HG02759 (cell line): ENCODE measurements at regions not wholly inside any gene's neighbourhood (a gene's known extent, or its start where the extent isn't known, plus 50 kb on each side); places are given as distances from the start of the nearest gene placed in this dataset.

Source experiments
- ATAC-seq: cut with Tn5 transposase; IDR thresholded peaks from one replicate; pipeline ENCODE4 v1.9.1; 2021; ENCODE audit warnings: mild to moderate bottlenecking, moderate library complexity; ENCODE audit not compliant: unreplicated experiment

DNA sequence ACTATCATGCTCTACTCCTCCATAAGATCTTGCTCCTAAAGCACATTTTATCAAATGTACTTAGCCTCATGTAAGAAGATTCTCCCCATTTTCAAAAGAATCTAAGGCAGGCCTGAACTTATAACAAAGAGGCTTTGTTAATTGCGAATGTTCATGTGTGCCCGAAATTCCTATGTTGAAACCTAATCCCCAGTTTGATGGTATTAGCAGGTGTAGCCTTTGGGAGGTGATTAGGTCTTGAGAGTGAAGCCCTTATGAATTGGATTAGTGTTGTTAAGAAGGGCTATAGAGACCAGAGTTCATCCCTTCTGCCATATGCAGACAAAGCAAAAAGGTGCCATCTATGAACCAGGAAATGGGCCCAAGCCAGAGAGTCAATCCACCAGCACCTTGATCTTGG, 234.5 kb downstream of the PAX3 start:
- ATAC-seq = no peak

DNA sequence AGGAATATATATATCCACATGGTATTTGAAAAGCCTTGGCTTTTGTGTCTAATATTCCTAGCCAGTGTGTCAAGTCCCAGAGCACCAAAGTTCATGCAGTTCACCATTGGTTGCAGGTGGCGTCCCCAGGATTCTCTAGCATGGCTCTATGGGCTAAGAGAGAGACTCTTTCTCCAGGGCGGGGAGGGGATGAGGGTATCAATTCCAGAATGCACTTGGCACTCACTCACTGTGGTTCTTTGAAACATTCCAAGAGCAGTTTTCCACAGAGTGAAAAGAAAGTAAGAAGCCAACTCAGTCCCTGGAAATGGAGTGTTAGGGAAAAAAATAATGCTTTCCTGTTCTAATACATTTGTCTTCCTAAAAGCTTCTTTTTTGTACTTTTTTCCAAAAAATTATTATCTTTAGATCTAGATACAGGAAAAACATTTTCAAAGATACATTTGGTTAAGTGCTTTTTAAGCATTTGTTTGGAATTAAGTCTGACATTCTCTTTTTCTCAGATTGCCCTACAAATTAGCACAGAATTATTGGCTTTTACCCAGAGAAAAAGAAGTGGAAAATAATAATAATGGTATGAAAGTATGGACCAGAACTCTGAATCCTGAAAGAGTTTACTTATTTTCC, 239.9 kb downstream of the PAX3 start:
- no peak for ATAC-seq

DNA sequence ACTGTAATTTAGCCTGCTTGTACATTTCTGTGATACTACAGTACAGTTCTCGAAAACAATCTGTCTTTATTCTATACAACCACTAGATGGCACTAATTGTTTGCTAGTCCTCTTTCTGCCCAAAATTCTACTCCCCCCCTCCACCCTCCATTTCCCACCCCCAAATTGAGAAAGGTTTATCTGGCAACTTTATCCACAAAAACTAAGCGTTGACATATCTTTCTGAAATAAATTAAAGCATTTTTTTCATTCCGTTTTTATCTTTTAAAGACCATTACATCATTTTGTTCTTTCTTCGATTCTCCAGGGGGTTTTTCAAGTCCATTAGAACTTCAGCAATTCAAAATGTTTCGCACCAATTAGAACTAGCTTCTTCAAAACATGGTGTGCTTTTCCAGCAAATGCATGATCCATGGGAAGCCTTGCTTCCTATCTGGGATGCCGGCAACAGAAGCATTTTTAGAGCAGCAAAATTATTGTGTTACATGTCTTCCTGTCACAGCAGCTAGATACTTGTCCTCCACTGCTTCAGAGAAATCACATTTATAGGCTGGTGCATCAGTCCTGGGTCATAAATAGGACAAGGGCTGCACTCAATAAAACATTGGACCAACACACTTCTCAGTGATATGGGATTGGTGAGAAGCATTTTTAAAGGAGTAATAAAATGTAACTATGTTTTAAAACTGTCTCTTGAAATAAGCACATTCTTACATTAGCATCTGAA, 241.3 kb downstream of the PAX3 start:
- peak; percentile 42 for ATAC-seq

DNA sequence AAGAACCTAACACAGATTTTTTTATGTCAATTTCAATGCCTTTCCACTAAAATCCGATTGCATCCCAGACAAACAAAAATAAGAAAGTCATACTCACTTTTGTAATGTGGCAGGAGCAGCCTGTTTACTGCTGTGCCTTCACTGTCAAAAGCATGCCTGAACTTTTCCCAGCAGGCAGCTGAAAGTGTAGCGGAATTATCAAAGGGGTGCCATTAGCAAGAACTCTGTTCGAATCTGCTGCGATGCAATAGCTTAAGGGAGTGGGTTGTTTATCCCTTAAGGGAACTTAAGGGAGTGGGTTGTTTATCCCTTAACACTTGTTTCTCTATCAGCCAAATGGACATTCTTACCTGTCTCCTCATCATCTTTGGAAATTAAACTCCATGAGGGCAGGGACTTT, 243.5 kb downstream of the PAX3 start:
- no peak for ATAC-seq

DNA sequence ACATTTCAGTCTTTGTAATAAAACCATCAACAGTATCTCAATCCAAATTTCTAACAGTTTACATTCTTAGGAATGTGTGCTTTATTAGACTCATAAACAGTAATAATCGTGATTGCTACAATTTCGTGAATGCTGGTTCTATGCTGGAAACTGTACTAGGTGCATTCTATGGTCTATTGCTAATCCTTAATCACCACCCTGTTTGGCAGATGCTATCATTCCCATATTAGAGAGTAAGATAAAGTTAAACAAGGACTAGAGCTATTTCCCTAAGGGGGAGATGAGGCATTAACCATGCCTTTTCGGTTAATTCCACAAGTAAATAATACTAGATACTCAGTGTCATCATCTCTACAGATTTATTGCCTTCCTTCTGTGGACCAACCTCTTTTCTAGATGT, 244.0 kb downstream of the PAX3 start:
- ATAC-seq = no peak

DNA sequence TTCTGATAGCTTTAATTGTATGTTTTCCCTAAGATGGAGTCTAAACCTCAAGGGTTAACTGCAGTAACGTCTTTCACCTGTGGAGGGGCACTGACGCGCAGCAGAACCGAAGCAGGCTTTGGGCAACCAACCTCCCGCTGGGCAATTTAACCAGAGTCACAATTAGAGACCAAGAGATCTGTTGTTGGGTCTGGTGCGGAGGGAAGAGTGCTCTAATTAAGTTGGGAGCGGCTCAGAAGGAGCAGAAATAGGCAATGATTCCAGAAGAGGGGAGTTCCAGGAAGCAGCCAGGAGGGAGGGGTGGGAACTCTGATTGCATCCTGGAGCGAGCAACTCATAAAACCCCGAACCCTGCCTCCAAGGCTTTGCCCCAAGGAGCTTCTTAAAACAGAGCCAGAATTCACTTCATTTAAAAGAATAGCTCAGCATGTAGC, 245.8 kb downstream of the PAX3 start:
- no peak for ATAC-seq

DNA sequence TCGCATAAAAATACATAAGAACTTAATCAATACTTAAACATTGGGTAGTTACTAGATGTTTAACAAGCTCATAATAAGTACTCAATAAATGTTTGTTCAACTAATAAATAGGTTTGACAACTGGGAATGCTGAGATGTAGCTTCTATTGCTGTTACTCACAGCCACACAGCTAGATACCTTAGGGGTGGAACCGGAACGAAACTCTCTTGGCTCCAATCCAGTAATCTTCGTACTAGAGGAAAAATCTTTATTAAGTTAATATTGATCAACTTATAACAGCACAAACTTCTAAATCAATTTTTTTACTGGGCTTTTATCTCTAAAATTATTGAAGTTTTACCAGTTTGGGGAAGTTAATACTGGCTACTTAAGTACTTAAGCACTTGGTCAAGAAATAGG, 247.8 kb downstream of the PAX3 start:
- ATAC-seq = no peak

DNA sequence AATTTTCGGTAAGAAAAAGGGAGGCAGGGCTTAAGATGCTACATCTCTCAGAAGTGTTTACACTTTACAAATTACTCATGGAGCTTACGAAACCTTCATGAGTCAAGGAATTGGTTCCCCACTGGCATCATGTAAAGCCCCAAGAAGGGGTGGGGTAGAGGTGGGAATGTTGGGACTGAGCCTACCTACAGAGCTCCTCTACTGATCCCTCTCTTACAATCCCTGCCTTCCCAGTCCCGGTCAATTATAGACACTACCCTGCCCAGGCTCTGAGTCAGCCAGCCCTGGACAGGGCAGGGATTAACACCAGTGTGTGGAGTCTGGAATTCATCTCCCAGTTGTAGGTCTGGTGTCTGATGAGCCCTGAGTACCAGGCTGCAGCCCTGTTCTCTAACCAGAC, 248.9 kb downstream of the PAX3 start:
- no peak for ATAC-seq

DNA sequence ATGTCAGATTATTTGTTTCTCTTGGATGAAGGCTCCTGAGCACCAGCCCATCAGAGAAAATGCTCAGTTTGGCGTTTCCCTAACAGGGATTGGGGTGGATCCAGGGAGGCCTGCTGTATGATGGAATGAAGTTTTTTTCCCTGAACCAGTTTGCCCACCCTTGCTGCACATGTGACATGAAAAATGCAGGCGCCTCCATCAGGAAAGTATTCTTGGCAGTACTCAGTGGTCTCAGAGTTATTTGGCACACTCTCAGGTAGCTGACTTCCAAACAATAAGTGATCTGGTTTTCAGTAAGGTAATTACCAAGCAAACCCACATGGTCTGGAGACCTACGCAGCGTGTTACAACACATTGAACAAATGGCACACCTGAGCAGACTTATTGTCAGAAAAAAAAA, 254.9 kb downstream of the PAX3 start:
- ATAC-seq = no peak

DNA sequence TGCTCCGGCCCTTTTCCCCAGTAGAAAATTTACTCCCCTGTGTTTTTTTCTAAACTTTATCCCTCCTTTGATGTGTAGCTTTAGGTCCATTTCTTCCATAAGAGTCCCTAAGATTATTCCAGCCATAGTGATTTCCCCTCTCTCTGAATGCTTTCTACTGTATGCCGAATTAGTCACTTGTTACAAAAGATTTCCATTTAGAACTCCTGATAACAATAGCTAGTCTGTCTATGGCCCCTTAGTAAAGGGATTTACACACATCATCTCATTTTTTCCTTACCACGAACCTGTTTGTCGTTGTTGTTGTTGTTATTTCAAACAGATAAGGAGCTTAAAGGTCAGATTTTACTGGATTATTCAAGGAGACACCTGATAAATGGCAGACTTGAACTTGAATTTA, 256.1 kb downstream of the PAX3 start:
- no peak for ATAC-seq

DNA sequence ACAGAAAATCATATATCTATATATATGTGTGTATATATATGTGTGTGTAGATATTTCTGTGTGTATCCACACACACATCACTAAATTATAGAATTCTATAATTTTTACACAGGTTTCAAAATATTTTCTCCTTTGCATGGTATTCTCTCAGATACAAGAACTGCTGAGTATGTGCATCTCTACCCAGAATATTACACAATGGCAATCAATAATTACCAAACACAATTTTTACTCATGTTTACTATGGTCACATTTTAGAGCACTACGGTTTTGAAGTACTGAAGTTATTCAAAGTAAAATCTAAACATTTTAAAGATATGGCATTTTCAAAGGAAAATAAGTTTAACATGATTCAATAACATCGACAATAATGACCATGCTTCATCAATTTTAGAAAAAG, 258.5 kb downstream of the PAX3 start:
- no peak for ATAC-seq

DNA sequence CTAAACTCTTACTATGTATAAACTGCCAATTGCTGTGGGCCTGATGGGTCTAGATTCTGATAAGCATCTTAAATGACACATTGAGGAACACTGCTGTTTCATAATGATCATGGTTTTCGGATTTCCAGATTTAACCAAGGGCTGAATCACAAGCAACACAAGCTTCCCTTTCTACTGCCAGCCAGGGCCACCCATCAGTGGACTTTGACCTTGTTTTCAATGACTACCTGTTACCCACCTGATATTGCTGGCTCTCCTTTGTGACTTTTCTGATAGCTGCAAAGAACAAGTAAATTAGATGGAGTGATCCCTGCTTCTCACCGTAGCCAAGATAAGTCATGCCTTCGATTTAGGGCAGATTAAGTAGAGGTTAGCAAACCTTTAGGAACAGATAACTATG, 259.0 kb downstream of the PAX3 start:
- no peak for ATAC-seq

DNA sequence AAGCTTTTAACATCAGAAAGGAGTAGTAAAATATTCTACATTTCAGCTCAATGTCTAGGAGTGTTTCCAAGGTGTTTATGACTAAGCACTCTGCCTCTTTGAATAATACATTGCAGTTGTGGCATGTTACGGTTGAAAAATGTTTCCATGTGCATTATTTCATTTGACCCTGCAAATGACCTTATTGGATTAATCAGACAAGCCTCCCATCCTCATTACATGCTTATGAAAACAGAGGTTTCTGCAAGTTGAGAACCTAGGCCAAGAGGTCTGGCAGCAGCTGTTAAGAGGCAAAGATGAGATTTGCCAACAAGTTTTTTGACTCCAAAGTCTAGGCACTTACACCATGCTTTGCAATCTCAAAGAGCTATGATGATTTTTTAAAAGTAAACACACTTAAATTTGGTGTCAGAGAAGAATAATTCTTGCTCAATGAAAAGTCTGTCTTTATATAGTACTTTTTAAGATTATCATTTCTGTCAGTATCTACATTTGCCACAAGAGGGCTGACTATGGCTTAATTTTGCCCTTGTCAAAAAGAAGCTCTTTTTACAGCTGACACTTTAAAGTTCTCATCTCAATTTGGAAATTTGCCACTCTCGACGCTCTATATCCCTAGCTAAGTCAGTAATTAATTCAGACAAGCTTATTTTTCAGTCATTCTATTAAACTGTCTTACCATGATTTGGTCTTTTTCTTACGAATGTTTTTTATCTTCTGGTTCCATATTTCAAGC, 260.6 kb downstream of the PAX3 start:
- ATAC-seq = no peak

DNA sequence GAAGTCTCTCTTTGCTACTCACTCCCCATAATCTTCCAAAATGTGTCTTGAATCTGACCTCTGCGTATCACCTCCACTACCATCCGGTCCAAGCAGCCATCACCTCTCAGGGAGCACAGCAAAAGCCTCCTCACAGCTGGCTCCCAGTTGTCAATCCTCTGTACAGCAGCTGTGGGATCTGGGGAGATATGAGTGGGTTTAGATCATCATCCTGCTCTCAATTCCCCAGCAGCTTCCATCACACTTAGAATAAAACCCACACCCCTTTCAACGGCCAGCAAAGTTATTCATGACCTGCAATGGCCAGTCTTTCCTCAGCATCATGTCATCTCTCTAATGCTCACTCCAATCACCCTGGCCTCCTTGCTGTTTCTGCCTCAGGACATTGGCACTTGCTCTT, 261.6 kb downstream of the PAX3 start:
- ATAC-seq = no peak

DNA sequence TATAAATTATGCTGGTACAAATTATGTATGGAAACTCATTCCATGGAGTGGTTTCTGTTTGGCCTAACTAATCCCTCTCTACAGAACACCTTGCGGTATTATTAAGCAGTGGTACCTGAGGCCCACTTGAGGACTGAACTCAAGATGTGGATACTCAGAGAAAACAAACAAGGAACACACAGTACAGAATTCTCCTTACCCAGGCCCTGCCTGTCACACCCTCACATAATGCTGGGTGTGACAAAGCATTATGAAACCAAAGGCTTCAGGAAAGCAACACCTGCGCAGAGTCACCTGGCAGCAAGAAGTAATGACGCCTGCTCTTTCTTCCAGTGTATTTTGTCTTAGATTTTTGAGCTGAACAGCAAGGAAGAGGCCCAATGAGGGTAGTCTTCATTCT, 264.7 kb downstream of the PAX3 start:
- no peak for ATAC-seq

DNA sequence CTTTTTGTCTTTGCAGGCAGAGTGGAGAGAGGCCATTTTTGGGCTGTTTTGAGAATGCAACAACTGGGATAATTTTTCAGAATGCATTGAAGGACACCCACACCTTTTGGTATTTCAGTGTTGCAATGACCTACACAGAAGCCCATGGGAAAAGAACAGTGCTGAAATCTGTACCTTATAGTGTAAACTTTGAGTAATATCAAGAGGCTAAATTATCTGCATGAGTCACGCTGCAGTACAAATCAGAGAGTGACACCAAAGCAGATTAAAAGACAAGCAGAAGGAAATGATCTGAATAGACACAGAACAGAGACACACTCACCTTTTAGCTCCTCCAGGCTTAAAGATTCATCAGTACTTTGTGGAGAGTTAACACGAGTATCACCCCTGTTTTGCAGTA, 265.3 kb downstream of the PAX3 start:
- ATAC-seq = no peak

DNA sequence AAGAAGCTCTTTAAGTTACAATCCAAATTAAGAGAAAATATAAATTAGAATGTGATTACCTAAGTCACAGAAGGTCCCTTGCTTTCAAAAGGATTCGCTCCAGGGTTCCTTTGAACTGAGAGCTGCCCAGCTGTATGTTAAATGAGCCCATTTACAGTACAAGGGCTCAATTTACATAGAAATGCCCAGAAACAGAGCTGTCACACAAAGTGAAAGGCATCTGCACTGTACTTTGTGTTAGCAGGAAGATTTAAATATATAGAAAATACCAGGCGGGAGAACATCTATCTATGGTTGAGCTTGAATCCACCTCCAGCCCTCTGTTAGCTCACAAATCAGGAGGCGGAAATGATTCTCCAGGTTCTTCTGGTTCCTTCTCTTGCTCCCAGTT, 272.9 kb downstream of the PAX3 start:
- no peak for ATAC-seq

DNA sequence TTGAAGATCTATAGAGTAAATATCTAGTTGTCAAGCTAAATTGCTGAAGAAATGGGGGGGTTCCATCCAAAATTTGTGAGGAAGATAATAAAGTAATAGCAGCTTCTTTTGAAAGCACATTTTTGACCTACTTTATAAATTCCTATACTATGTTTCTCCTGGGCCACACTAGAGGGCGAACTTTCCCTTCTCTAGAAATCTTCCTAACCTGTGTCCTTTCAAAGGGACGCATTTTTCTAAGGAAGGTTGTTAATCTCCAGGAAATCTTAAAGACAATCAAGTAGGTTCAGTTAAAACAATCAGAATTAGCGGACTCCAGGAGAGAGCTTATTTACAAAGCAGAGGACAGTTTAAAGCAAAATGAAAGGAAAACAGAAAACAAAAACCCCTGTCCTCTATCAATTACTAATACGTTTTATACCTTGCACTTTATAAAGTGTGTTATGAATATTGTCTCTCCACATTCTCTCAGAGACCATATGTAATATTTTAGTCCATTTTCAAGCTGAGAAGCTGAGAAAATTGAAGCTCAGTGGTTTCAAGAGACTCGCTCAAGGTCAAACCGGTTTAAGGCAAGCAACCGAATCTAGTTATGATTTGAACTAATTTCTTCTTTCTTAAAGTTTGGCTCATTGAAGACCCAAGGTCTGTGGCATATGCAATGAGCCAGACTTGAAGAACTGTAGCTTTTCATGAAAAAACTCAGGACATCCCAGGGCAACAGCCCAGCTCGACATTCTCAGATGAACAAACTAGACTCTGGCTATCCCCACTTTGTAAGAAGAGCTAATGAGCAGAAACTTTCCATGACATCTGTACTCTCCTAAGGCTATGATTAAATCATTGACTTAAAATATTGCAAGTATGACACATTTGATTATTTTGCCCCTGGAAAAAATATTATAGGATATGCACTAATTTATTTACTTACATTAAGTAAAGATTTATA, 273.6 kb downstream of the PAX3 start:
- no peak for ATAC-seq

DNA sequence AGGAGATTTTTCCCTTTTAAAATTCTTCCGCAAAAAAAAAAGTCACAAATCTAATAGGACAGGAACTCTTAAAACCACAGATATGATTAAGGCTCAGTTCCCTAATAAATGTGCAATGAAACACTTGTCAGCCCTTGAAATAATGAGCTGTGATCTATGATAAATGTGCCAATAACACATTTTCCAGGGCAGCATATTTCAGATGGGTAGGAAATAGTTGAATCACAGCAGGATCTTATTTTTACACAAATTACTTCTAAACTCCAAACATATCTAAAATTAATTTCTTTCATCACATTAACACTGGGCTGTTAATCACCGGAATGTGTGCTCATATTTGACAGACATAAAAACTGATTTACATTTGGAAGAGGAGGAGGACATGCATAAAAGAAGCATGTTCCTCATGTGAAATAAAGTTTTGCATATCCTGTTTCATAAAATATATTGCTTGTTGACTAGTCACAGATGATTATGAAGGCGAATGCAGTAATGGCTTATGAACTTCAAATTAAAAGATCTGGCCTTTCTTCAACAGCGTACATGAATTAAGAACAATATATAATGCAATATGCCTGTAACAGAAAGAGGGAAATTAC, 281.4 kb downstream of the PAX3 start:
- ATAC-seq = no peak

DNA sequence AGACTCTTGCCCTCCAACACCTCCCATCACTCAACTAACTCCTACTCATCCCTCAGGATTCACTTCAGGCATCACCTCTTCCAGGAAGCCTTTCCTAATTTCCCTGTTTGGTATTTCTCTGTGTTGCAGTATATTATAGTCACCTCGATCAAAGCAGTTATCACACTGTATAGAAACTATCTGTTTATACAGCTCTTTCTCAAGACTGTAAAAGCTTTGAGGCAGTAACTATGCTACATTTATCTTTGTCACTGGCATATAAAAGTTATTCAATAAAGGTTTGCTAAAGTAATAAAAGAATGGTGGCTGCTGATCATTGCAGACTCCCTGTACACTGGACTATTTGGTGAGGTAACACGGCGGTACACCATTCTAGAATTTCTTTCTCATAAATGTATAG, 284.9 kb downstream of the PAX3 start:
- no peak for ATAC-seq

DNA sequence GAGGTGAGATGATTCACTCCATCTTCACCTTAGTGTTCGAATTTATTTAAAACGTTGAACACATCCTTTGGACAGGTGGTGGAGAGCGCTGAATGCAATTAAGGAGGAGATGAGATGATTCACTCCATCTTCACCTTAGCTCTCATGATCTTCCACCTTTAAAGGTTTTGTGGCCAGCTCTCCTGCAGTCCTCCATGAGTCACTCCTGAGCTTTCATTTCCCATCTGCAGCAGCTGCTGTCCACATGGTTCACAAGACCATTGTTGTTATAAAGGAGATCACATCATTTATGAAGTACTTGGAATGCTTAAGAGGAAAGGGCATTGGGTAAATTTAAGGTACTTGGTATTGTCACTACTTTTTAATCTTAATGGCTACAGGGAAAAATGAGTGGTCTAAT, 298.5 kb downstream of the PAX3 start:
- ATAC-seq = no peak
